Breast epithelium (tissue), 4 donors: ENCODE measurements at regions not wholly inside any gene's neighbourhood (a gene's known extent, or its start where the extent isn't known, plus 50 kb on each side); places are given as distances from the start of the nearest gene placed in this dataset.

Source experiments
- DNase-seq, 2 donors: peaks; one replicate each; pipeline ENCODE4 v3.0.0-alpha.2; 2019; ENCODE audit warnings: low spot score in 2 of 2
- H3K27ac ChIP-seq, 2 donors: fragments of 200-600 bp; sonication (generic) in 1 of 2; one replicate each; pipeline ENCODE4 v1.5.1; 2016 to 2019; ENCODE audit warnings: mild to moderate bottlenecking in 1 of 2
- H3K27me3 ChIP-seq, 2 donors: fragments of 200-600 bp; sonication (generic) in 1 of 2; one replicate each; pipeline versions ENCODE4 v1.5.1 to v1.6.0; 2017 to 2019; ENCODE audit warnings: control low read depth in 1 of 2, mild to moderate bottlenecking in 1 of 2
- H3K36me3 ChIP-seq: fragments of 200-600 bp; one replicate; pipeline ENCODE4 v1.5.1; 2019
- H3K4me1 ChIP-seq, 2 donors: fragments of 200-600 bp; sonication (generic); one replicate each; pipeline ENCODE4 v1.5.1; 2016 to 2019; ENCODE audit warnings: control low read depth in 1 of 2
- H3K4me3 ChIP-seq, 3 donors: fragments of 200-600 bp; sonication (generic); 1 replicate in 2 of 3; 2 replicates in 1 of 3; pipeline ENCODE4 v1.5.1; 2016 to 2019; ENCODE audit warnings: mild to moderate bottlenecking in 3 of 3, moderate library complexity in 2 of 3
- H3K9me3 ChIP-seq, 2 donors: fragments of 200-600 bp; sonication (generic) in 1 of 2; one replicate each; pipeline ENCODE4 v1.5.1; 2016 to 2019; ENCODE audit warnings: control low read depth in 1 of 2
- POLR2A ChIP-seq: fragments of 450-650 bp; IDR thresholded peaks from one replicate; pipeline ENCODE4 v1.6.1; 2016; ENCODE audit warnings: antibody characterized with exemption, mild to moderate bottlenecking, moderate library complexity
- POLR2AphosphoS5 ChIP-seq, 3 donors: sonication (generic); formaldehyde crosslinking; IDR thresholded peaks; one replicate each; pipeline ENCODE4 v1.6.1; 2017; ENCODE audit warnings: antibody characterized with exemption in 3 of 3
- intact Hi-C: fragments of 100-400 bp; cut with DNase I; formaldehyde crosslinking; loops from one replicate; pipeline ENCODE4 v1.15.1; 2023; ENCODE audit warnings: low total_unique reads
- TF ChIP-seq, protein P1 (sequence below), 3 donors: fragments of 450-650 bp; IDR thresholded peaks; one replicate each; pipeline ENCODE4 v1.5.1; 2016 to 2017; ENCODE audit warnings: antibody characterized with exemption in 3 of 3, mild to moderate bottlenecking in 3 of 3, moderate library complexity in 3 of 3

DNA sequence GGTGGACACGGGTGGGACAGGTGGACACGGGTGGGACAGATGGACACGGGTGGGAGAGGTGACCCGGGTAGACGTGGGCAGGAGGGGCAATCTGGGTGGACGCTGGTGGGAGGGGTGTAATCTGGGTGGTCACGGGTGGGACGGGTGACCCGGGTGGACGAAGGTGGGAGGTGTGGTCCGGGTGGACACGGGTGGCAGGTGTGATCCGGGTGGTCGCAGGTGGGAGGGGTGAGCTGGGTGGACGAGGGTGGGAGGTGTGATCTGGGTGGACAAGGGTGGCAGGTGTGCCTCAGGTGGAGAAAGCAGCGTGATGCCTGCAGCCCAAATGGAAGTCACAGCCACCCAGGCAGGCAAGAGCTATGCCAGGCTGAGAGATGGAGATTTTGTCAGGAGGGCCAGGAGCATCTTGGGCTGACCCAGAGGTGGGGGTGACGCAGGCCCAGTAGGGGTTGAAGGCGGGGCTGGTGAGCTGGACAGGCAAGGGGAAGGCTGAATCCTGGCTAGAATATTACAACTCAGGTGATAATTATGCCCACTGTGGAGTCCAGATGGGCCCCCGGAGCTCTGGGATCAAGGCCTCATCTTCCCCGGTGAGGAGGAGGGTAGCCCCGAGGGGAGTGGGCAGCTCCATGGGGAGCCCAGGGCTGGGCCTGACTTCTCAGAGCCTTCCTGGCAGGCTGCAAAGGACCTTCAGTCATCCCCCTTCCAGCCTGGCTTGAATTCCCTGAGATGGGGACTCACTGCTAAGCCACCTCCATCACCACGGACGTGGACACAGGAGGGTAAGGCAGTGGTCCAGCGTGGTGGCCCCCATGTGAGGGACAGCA lies 100.0 kb downstream of the ADRA2C start:
- no peaks in the 10 kb centered on the region for H3K4me1 ChIP-seq
- TF ChIP-seq POLR2AphosphoS5 (IDR thresholded peaks at IDR 0.05) (no peak), POLR2A (no peak)
- TF ChIP-seq, protein P1, sequence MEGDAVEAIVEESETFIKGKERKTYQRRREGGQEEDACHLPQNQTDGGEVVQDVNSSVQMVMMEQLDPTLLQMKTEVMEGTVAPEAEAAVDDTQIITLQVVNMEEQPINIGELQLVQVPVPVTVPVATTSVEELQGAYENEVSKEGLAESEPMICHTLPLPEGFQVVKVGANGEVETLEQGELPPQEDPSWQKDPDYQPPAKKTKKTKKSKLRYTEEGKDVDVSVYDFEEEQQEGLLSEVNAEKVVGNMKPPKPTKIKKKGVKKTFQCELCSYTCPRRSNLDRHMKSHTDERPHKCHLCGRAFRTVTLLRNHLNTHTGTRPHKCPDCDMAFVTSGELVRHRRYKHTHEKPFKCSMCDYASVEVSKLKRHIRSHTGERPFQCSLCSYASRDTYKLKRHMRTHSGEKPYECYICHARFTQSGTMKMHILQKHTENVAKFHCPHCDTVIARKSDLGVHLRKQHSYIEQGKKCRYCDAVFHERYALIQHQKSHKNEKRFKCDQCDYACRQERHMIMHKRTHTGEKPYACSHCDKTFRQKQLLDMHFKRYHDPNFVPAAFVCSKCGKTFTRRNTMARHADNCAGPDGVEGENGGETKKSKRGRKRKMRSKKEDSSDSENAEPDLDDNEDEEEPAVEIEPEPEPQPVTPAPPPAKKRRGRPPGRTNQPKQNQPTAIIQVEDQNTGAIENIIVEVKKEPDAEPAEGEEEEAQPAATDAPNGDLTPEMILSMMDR (IDR thresholded peaks at IDR 0.05), result no peak
- peak in 1 of 2 donors; percentile 51 for DNase-seq
- H3K9me3 ChIP-seq, result peaks cover 0 to 4% of the 10 kb centered on the region in 2 donors
- peaks cover 0 to 69% of the 10 kb centered on the region in 2 donors for H3K27me3 ChIP-seq
- no peak overlapping the region for H3K27ac ChIP-seq
- intact Hi-C loops, result no loop called here
- H3K4me3 ChIP-seq, result no peak overlapping the region
- H3K36me3 ChIP-seq, result no peaks in the 10 kb centered on the region

DNA sequence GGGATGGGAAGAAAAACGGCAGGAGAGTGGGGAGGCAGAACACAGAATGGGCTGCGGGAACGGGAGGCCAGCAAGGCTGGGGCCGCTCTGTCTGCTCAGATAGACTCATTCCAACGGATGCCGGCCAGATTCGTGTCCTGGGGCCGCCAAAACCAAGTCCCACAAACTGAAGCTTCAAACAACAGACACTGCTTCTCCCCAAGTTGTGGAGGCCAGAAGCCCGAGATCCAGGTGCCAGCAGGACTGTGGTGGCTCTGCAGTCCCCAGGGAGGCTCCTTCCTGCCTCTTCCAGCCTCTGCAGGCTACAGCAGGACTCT lies 100.6 kb downstream of the ADRA2C start:
- Histone ChIP-seq H3K27ac (no peak overlapping the region), H3K4me3 (no peak overlapping the region), H3K36me3 (no peaks in the 10 kb centered on the region), H3K9me3 (peaks cover 0 to 4% of the 10 kb centered on the region in 2 donors), H3K4me1 (no peaks in the 10 kb centered on the region), H3K27me3 (peaks cover 0 to 69% of the 10 kb centered on the region in 2 donors)
- TF ChIP-seq POLR2AphosphoS5 (IDR thresholded peaks at IDR 0.05) (no peak), POLR2A (no peak)
- TF ChIP-seq, protein P1 (IDR thresholded peaks at IDR 0.05), result no peak
- intact Hi-C loops, result no loop called here
- peak in 1 of 2 donors; percentile 45 for DNase-seq

DNA sequence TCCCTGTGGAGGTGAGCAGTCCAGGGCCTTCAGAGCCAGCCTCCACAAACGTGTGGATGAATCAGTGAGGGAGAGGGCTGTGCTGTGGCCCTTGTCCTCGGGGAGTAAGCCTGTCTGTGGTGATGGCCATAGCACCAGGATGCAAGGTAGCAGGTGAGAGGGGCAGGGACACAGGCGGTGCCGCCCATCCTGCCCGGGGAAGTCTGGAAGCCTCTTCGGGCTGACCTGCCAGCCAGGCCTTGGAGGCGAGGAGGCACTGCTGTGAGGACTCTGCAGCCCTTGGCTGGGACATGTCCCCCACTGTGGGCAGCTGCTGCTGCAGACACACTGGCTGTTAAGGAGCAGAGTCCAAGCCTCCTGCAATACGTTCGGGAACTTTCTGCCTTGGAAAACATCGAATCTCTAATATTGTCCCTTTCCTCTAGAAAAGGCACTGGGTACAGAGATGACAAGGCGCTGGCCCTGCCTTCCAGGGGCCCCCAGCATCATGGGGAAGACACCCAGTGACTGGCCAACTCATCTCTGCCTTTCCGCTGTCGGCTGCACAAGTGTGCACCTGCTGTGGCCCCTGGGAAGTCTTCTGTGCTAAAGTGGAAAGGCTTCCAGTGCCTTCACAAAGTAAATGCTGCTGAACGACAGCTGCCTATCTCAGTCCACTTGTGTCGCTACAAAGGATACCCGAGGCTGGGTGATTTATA lies 101.4 kb downstream of the ADRA2C start:
- intact Hi-C loops, result no loop called here
- no peaks in the 10 kb centered on the region for H3K4me1 ChIP-seq
- no peaks in the 10 kb centered on the region for H3K36me3 ChIP-seq
- H3K9me3 ChIP-seq, result peaks cover 0 to 4% of the 10 kb centered on the region in 2 donors
- no peak for DNase-seq
- peaks cover 0 to 69% of the 10 kb centered on the region in 2 donors for H3K27me3 ChIP-seq
- TF ChIP-seq POLR2A (no peak), POLR2AphosphoS5 (IDR thresholded peaks at IDR 0.05) (no peak)
- TF ChIP-seq, protein P1 (IDR thresholded peaks at IDR 0.05), result no peak
- no peak overlapping the region for H3K4me3 ChIP-seq
- no peak overlapping the region for H3K27ac ChIP-seq

DNA sequence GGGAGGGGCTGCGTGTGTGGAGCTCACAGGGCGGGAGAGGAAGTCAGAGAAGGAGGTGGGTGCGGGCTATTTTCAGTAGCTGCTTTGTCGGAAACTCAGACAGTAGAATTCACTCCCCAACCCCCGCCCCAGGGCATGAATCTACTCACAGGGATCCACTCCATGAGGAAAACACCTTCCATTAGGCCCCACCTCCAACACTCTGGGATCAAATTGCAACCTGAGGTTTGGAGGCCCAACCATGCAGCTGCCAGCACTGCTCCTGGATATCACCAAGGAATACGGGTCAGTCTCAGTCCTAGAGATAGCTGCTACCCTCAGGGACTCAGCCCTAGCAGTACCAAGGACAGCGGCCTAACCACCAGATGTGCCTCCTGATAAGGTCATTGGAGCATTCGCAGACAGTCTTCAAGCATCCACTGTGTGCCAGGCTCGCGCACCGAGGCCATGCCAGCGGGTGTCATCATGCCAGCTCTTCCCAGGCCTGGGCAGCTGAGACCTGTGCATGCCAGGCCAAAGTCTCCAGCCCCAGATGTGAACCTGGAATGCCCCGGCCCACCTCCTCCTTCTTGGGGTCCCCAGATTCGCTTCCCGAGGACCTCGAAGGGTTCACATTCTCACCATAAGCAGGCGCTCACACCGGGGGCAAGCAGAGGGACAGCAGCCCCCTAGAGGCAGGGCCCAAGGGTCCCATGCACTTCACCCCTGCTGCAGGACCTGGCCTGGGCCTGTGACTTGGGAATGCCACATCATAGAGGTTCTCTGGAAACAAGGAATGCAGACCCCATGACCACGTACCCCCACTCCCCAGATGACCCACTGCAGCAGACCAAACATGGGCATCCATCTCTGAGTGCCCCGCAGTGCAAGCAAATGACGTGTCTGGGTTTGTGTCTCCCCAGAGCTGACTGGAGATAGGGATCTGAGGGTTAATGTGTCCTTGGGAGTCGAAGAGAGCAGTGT lies 102.3 kb downstream of the ADRA2C start:
- no peak overlapping the region for H3K4me3 ChIP-seq
- intact Hi-C loops, result no loop called here
- DNase-seq, result no peak
- H3K9me3 ChIP-seq, result peaks cover 0 to 4% of the 10 kb centered on the region in 2 donors
- H3K27me3 ChIP-seq, result peaks cover 0 to 69% of the 10 kb centered on the region in 2 donors
- no peaks in the 10 kb centered on the region for H3K4me1 ChIP-seq
- no peaks in the 10 kb centered on the region for H3K36me3 ChIP-seq
- TF ChIP-seq POLR2A, result no peak
- no peak for TF ChIP-seq POLR2AphosphoS5 (IDR thresholded peaks at IDR 0.05)
- TF ChIP-seq, protein P1 (IDR thresholded peaks at IDR 0.05), result no peak
- H3K27ac ChIP-seq, result no peak overlapping the region
